ENCODE measurements at regions not wholly inside any gene's neighbourhood (a gene's known extent, or its start where the extent isn't known, plus 50 kb on each side); places are given as distances from the start of the nearest gene placed in this dataset.
"Not testable (repeated sequence)": the region's sequence is repeated elsewhere in the genome, so short reads cannot be mapped to it uniquely, and the experiment has no call there.

GRCh38 chr7:119703895-119704294 lies 569.1 kb upstream of the KCND2 start:
- DNase-seq (ENCODE audit: low read depth) = no peak

DNA sequence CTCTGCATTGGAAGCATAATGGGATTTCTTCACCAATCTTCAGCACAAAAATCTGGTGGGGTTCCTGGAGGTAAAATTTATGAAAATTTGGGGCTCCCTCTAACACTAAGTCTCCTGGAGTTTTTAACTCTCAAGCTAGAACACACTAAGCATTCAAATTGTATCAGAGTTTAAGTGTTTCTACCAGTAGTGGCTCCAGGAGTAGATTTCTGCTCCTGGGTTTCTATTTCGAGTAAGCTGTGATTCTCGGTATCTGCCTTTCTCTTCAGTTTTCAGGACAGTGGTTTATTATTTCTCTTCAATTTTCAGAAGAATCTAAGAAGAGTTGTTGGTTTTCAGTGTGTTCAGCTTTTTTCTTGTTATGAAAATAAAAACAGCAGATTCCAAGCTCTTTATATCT lies 566.4 kb upstream of the KCND2 start:
- no peak for DNase-seq (ENCODE audit: low read depth)

DNA sequence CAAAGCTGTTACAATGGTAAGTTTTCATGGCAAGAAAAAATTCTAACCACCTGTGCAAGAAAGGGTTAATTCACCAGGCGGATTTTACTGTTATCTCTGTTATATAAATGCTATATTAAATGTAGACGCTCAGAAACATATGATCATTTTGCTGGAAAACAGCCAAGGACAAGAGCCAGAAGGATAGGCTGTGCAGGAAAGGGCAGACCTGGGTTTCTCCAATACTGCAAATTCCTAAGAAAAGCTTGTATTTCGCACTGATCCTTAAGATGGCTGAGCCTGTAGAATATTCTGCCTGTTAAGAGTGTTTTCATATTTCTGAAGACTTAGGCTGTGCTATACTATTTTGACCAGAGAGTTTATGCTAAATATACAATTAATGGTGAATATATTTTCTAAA lies 564.1 kb upstream of the KCND2 start:
- no peak for DNase-seq (ENCODE audit: low read depth)

- no peak for DNase-seq (ENCODE audit: low read depth)
Observed at GRCh38 chr7:119711104-119711503, 561.9 kb upstream of the KCND2 start.

DNA sequence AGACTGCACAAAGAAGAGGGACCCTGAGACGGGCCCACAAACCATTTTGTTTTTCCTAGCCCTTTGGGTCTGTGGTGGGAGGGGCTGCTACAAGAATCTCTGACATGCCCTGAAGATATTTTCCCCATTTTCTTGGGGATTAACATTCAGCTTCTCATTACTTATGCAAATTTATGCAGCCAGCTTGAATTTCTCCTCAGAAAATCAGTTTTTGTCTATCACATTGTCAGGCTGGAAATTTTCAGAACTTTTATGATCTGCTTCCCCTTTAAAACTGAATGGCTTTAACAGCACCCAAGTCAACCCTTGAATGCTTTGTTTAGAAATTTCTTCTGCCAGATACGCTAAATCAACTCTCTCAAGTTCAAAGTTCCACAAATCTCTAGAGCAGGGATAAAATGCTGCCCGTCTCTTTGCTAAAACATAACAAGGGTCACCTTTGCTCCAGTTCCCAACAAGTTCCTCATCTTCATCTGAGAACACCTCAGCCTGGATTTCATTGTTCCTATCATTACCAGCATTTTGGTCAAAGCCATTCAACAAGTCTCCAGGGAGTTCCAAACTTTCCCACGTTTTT lies 560.0 kb upstream of the KCND2 start:
- DNase-seq (ENCODE audit: low read depth) = no peak

GRCh38 chr7:119713606-119714005 lies 559.4 kb upstream of the KCND2 start:
- no peak for DNase-seq (ENCODE audit: low read depth)

GRCh38 chr7:119720541-119720940 lies 552.4 kb upstream of the KCND2 start:
- DNase-seq (ENCODE audit: low read depth) = peak; percentile 13

GRCh38 chr7:119724041-119724792 lies 548.8 kb upstream of the KCND2 start:
- no peak for DNase-seq (ENCODE audit: low read depth)

DNA sequence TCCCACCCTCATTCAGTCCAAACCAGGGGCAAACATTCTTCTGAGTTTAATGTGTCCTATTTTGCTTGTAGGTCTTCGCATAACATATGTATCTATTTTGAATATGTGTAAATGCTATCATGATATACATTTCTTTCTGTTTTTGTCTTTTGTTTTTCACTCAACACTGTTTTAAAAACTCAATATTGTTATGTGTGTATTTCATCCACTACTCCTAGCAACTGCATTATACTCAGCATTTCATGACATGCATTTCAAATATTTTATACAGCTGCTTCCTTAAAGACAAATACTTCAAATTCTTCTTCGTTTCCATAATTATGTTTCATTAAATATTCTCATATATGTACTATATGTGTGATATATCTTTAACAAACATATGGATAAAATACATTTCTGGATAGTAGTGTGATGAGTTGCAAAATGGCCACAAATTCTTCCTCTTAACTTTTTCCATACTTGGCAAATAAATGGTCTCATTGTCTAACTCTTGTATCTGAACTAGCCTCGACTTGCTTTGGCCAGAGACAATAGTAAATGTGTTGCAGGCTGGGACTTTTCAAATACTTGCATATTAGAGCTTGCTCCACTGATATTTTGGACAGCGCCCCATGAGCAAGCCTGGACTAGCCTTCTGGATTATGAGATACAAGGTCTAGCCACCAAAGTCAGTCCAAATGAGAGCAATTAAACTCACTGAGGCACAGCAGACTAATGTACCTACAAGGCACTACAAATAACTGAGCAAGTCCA lies 539.7 kb upstream of the KCND2 start:
- no peak for DNase-seq (ENCODE audit: low read depth)

- no peak for DNase-seq (ENCODE audit: low read depth)
Observed at GRCh38 chr7:119737390-119737789, 535.6 kb upstream of the KCND2 start.

DNA sequence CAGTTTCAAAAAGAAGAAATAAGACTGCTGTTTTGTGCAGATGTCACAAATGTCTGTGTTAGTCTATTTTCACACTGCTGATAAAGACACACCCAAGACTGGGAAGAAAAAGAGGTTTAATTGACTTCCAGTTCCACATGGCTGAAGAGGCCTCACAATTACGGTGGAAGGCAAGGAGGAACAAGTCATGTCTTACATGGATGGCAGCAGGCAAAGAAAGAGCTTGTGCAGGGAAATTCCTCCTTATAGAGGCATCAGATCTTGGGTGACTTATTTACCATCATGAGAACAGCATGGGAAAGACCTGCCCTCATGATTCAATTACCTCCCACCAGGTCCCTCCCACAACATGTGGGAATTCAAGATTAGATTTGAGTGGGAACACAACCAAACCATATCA lies 527.7 kb upstream of the KCND2 start:
- not testable (repeated sequence) for DNase-seq (ENCODE audit: low read depth)

DNA sequence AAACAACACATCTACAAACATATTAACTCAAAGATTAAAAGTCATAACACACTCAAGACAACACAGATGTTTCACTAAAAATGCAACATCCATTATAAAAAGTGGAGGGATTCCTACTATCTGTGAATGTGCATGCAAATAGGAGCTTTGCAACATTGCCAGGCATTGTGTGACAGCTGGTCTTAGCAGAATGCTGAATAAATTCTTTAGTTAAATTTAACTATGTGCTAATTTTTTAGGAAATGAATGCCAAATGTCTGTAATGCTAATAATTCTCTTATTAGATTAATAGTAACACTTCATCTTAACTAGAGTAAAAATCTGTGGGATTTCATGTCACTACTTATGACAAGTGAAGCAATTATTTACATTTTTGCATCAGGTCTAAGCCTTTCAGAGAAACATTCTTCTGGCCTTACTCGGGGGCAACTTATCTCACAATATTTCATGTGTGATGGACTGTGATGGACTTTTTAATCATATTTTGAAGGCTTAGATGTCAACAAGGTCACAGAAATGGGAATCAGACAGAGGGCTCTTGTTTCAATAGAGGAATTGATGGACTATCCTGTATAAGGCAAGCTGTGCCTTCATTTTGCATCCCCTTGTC lies 524.6 kb upstream of the KCND2 start:
- no peak for DNase-seq (ENCODE audit: low read depth)

DNA sequence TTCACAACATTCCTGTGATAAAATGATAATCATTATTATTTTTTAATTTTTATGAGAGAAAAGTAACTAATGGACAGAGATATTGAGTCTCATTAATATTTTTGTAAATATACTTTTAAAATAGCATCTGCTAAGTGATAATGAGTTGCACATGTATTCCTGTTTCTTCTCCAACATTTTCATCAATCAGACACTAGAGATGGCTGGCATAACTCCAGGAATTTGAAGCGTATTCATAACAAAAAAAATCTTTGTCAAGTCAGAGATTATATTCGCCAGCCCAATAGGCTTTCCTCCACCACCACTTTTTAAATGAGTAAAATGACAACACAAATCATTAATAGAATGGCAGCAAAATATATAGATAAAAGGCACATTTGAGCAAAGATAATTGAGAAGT lies 524.0 kb upstream of the KCND2 start:
- DNase-seq (ENCODE audit: low read depth) = no peak

GRCh38 chr7:119756687-119757086 lies 516.3 kb upstream of the KCND2 start:
- no peak for DNase-seq (ENCODE audit: low read depth)

- DNase-seq (ENCODE audit: low read depth) = no peak
Observed at GRCh38 chr7:119758254-119758653, 514.7 kb upstream of the KCND2 start.

DNA sequence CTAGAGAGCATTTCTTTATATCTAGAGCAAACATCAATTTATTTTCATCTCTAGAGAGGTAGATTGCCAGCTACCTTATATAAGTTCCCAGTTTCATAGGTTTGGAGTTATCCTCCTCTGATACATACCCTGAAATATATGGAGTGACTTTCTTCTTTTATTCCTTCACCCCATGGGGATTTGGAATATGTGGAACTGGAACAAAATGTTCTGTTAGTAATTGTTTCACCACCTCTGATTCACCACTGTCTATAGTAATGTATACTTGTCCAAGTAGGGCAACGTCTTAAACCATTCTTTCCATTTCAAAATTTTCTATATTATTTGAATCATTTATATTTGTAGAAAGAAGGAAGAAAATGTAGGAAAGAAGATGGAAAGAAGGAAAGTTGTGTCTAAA lies 511.2 kb upstream of the KCND2 start:
- DNase-seq (ENCODE audit: low read depth) = no peak

DNA sequence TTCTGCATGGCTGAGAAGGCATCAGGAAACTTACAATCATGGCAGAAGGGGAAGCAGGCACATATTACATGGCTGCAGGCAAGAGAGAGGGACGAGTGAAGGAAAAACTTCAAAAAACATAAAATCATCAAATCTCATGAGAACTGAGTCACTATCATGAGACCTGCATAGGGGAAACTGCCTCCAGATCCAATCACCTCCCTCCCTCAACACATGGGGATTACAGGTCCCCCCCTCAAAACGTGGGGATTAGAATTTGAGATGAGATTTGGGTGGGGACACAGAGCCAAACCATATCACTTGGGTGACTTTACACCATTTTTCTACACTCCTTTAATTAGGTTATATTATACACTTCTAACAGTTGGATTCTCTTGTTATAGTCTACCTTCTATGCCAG lies 490.7 kb upstream of the KCND2 start:
- no peak for DNase-seq (ENCODE audit: low read depth)

DNA sequence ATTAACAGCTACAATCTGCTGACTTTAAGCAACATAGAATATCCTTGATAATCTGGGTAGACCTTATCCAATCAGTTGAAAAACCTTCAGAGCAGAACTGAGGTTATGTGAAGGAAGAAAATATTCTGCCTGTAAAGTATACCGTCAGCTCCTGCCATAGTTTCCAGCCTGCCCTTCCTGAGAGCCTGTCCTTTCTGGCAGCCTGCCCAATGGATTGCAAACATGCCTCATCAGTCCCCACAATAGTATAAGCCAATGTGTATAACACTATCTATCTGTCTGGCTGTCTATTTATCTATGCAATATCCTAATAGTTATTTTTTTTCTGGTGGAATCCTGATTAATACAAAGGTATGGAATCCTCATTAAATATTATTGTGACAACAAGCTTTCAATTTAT lies 489.2 kb upstream of the KCND2 start:
- no peak for DNase-seq (ENCODE audit: low read depth)

- DNase-seq (ENCODE audit: low read depth) = no peak
Observed at GRCh38 chr7:119802147-119802546, 470.8 kb upstream of the KCND2 start.

DNA sequence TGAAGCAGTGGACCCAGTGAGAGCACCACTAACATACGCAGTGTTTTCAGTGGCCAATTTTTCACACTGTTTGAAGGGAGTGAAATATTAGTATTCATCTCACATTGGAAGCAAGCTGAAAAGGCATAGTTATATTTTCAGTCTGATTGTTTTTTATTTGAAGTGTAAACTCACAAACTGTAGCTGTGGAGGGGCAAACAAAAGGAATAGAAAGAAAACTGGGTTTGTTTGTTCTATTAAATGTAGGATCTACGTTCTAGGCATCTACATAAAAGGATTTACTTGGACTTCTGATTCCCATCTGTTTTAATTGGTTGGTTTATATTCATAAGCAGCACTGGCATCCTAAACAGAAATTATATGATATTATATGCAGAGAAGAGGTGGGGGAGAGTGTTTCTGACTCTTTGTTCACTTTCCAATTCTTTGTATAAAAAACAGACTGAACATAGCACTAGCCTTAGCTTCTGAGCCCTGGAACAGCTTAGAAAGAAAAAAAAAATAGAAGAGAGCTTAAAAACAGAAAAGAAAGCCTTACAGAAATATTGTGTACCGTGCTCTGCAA lies 447.8 kb upstream of the KCND2 start:
- no peak for DNase-seq (ENCODE audit: low read depth)

- DNase-seq (ENCODE audit: low read depth) = no peak
Observed at GRCh38 chr7:119826547-119826946, 446.4 kb upstream of the KCND2 start.

- no peak for DNase-seq (ENCODE audit: low read depth)
Observed at GRCh38 chr7:119838444-119838843, 434.5 kb upstream of the KCND2 start.
